ENCODE measurements at regions not wholly inside any gene's neighbourhood (a gene's known extent, or its start where the extent isn't known, plus 50 kb on each side); places are given as distances from the start of the nearest gene placed in this dataset.

DNA sequence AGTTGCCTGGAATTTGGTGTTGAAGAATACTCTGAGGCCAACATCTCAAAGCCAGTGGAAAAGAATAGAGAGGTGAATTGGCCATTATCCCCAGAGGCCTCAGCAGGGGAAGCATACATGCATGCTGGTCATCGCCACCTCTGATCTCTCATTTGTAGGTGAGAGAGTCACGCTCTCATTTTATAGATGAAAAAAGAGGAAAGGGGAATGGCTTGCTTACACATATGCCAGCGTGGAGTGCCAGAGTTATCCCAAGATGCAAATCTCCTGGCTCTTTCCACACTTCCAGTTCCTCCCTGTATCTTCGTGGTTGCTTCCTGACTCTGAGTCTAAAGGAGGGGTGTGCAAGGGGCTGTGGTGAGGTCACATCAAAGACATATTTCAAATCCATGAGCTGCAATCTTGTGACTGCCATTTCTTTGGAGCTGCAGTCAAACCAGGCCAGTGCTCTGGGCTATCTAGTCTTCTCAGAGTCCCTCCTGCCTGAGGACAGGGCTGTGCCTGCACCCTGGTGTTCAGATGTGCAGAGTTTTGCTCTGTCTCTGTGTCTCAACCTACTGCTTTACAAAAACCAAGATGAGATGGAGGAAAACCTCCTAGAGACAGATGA is 324.7 kb downstream of the MYCN start:
- TF ChIP-seq, protein P1, sequence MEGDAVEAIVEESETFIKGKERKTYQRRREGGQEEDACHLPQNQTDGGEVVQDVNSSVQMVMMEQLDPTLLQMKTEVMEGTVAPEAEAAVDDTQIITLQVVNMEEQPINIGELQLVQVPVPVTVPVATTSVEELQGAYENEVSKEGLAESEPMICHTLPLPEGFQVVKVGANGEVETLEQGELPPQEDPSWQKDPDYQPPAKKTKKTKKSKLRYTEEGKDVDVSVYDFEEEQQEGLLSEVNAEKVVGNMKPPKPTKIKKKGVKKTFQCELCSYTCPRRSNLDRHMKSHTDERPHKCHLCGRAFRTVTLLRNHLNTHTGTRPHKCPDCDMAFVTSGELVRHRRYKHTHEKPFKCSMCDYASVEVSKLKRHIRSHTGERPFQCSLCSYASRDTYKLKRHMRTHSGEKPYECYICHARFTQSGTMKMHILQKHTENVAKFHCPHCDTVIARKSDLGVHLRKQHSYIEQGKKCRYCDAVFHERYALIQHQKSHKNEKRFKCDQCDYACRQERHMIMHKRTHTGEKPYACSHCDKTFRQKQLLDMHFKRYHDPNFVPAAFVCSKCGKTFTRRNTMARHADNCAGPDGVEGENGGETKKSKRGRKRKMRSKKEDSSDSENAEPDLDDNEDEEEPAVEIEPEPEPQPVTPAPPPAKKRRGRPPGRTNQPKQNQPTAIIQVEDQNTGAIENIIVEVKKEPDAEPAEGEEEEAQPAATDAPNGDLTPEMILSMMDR (IDR thresholded peaks at IDR 0.05): no peak
- TF ChIP-seq EP300 (IDR thresholded peaks at IDR 0.05): no peak
